DND-41 (cell line): ENCODE measurements at regions not wholly inside any gene's neighbourhood (a gene's known extent, or its start where the extent isn't known, plus 50 kb on each side); places are given as distances from the start of the nearest gene placed in this dataset.
"Not testable (repeated sequence)": the region's sequence is repeated elsewhere in the genome, so short reads cannot be mapped to it uniquely, and the experiment has no call there.

ENCODE experiments used
- ATAC-seq: fragments of 200-7000 bp; cut with Tn5 transposase; 3 replicates; pipeline ENCODE4 v1.9.1; 2021; ENCODE audit warnings: low read depth; ENCODE audit not compliant: insufficient read depth
- DNase-seq: peaks from one replicate; pipeline ENCODE4 v3.0.0-alpha.2; 2020
- H2AFZ ChIP-seq: 2 replicates; pipeline ENCODE4 v1.6.0; 2012; ENCODE audit warnings: low read depth, low read length
- H3K27ac ChIP-seq: 2 replicates; pipeline ENCODE4 v1.5.1; 2012; ENCODE audit warnings: low read length, inconsistent platforms
- H3K27me3 ChIP-seq: fragments of 200-600 bp; sonication (generic); 2 replicates; pipeline ENCODE4 v1.6.0; 2012; ENCODE audit warnings: low read length, mild to moderate bottlenecking, inconsistent platforms; ENCODE audit not compliant: insufficient read depth, poor library complexity
- H3K36me3 ChIP-seq: 2 replicates; pipeline ENCODE4 v1.5.1; 2012; ENCODE audit warnings: low read length, inconsistent platforms; ENCODE audit not compliant: insufficient read depth
- H3K4me1 ChIP-seq: 2 replicates; pipeline ENCODE4 v1.5.1; 2012; ENCODE audit warnings: mild to moderate bottlenecking, low read length; ENCODE audit not compliant: insufficient read depth
- H3K4me2 ChIP-seq: 2 replicates; pipeline ENCODE4 v1.6.0; 2012; ENCODE audit warnings: mild to moderate bottlenecking, moderate library complexity, low read length, inconsistent platforms; ENCODE audit not compliant: insufficient read depth
- H3K4me3 ChIP-seq, 2 experiments: fragments of 200-600 bp in 1 of 2; shearing (Covaris generic) in 1 of 2; 2 replicates each; pipeline ENCODE4 v1.5.1; 2012 to 2016; ENCODE audit warnings: inconsistent platforms in 2 of 2, low read length in 2 of 2, mild to moderate bottlenecking in 2 of 2, low read depth in 1 of 2, moderate library complexity in 1 of 2
- H3K79me2 ChIP-seq: 2 replicates; pipeline ENCODE4 v1.6.0; 2012; ENCODE audit warnings: low read length, inconsistent platforms; ENCODE audit not compliant: insufficient read depth
- H3K9ac ChIP-seq: 2 replicates; pipeline ENCODE4 v1.6.0; 2012; ENCODE audit warnings: low read depth, mild to moderate bottlenecking, inconsistent platforms, low read length, moderate library complexity
- H3K9me3 ChIP-seq: 2 replicates; pipeline ENCODE4 v1.5.1; 2012; ENCODE audit warnings: low read length, moderate library complexity, mild to moderate bottlenecking, inconsistent platforms; ENCODE audit not compliant: insufficient read depth, severe bottlenecking
- H4K20me1 ChIP-seq: 2 replicates; pipeline ENCODE4 v1.6.0; 2012; ENCODE audit warnings: low read length; ENCODE audit not compliant: insufficient read depth
- CTCF ChIP-seq: IDR thresholded peaks from 2 replicates; pipeline ENCODE4 v1.5.1; 2012; ENCODE audit warnings: borderline replicate concordance, low read length, moderate library complexity, mild to moderate bottlenecking; ENCODE audit not compliant: poor library complexity, severe bottlenecking; ENCODE audit errors: extremely low read depth
- EZH2 ChIP-seq: IDR thresholded peaks from 3 replicates; pipeline ENCODE4 v1.6.1; 2012; ENCODE audit warnings: borderline replicate concordance, low read depth, mild to moderate bottlenecking, moderate library complexity, low read length, inconsistent platforms; ENCODE audit not compliant: severe bottlenecking

- TF ChIP-seq CTCF, result no peak
- TF ChIP-seq EZH2, result no peak
- Histone ChIP-seq H3K9me3 (no peaks in the 10 kb centered on the region), H3K36me3 (no peaks in the 10 kb centered on the region), H3K4me1 (peaks cover 10% of the 10 kb centered on the region), H3K4me3 (no peak overlapping the region), H4K20me1 (no peaks in the 10 kb centered on the region), H3K27me3 (no peaks in the 10 kb centered on the region), H3K79me2 (no peaks in the 10 kb centered on the region), H3K9ac (no peak overlapping the region), H3K4me2 (no peak overlapping the region), H2AFZ (no peak overlapping the region), H3K27ac (no peak overlapping the region)
- ATAC-seq, result no peak
- no peak for DNase-seq
These were observed 353.3 kb downstream of the PAX1 start for GRCh38 chr20:22058746-22059145.

- H2AFZ ChIP-seq, result no peak overlapping the region
- H3K4me3 ChIP-seq, result no peak overlapping the region
- H3K4me2 ChIP-seq, result no peak overlapping the region
- H3K36me3 ChIP-seq, result no peaks in the 10 kb centered on the region
- no peak overlapping the region for H3K27ac ChIP-seq
- no peaks in the 10 kb centered on the region for H3K9me3 ChIP-seq
- H3K4me1 ChIP-seq, result no peaks in the 10 kb centered on the region
- no peaks in the 10 kb centered on the region for H3K27me3 ChIP-seq
- ATAC-seq (no peak), DNase-seq (no peak)
- H3K79me2 ChIP-seq, result no peaks in the 10 kb centered on the region
- H4K20me1 ChIP-seq, result no peaks in the 10 kb centered on the region
- TF ChIP-seq EZH2, result no peak
- TF ChIP-seq CTCF, result no peak
- H3K9ac ChIP-seq, result no peak overlapping the region
These were observed 350.5 kb downstream of the PAX1 start for GRCh38 chr20:22055981-22056380.

GRCh38 chr20:22052025-22052650 is 346.7 kb downstream of the PAX1 start:
- no peak overlapping the region for H3K4me2 ChIP-seq
- no peak for ATAC-seq
- no peak overlapping the region for H3K27ac ChIP-seq
- no peak overlapping the region for H2AFZ ChIP-seq
- H3K4me3 ChIP-seq, result no peak overlapping the region
- no peaks in the 10 kb centered on the region for H3K27me3 ChIP-seq
- H3K36me3 ChIP-seq, result no peaks in the 10 kb centered on the region
- peaks cover 21% of the 10 kb centered on the region for H3K4me1 ChIP-seq
- no peaks in the 10 kb centered on the region for H4K20me1 ChIP-seq
- no peak for DNase-seq
- no peak overlapping the region for H3K9ac ChIP-seq
- no peaks in the 10 kb centered on the region for H3K9me3 ChIP-seq
- TF ChIP-seq EZH2, result no peak
- no peak for TF ChIP-seq CTCF
- H3K79me2 ChIP-seq, result no peaks in the 10 kb centered on the region

- H3K9me3 ChIP-seq, H4K20me1 ChIP-seq, H3K27me3 ChIP-seq, H3K36me3 ChIP-seq, ATAC-seq, H3K4me3 ChIP-seq, H3K79me2 ChIP-seq: not testable (repeated sequence)
- Histone ChIP-seq H3K9ac (0 out of 2 replicates have a peak overlapping the region, but pooled peaks have one; percentile 28), H3K27ac (peak overlapping the region; percentile 57), H2AFZ (peak overlapping the region; percentile 36; the same call in 1 of the 2 replicates), H3K4me2 (0 out of 2 replicates have a peak overlapping the region, but pooled peaks have one; percentile 22), H3K4me1 (peaks cover 35% of the 10 kb centered on the region)
- peak; percentile 61 for DNase-seq
These were observed 340.6 kb downstream of the PAX1 start for GRCh38 chr20:22045956-22046507.
